ENCODE measurements at regions not wholly inside any gene's neighbourhood (a gene's known extent, or its start where the extent isn't known, plus 50 kb on each side); places are given as distances from the start of the nearest gene placed in this dataset.

- Histone ChIP-seq H3K36me3 (no peaks in the 10 kb centered on the region), H3K27ac (no peak overlapping the region), H3K27me3 (no peaks in the 10 kb centered on the region), H3K4me1 (no peaks in the 10 kb centered on the region), H3K9me3 (no peaks in the 10 kb centered on the region), H3K4me3 (no peak overlapping the region)
- intact Hi-C loops (cut with DNase I), result no loop called here
- TF ChIP-seq EP300 (IDR thresholded peaks at IDR 0.05) (no peak), POLR2A (IDR thresholded peaks at IDR 0.05) (no peak), POLR2AphosphoS5 (IDR thresholded peaks at IDR 0.05) (no peak), CTCF (IDR thresholded peaks at IDR 0.05) (no peak)
- 52 to 57% methylated on average over 4 of the region's 4 CpGs for WGBS, 2 donors
- DNase-seq, result no peak
Measured at GRCh38 chr15:66955001-66955516, 110.3 kb upstream of the SMAD3 start.

GRCh38 chr15:66955871-66956585, 109.4 kb upstream of the SMAD3 start:
- Histone ChIP-seq H3K9me3 (no peaks in the 10 kb centered on the region), H3K36me3 (no peaks in the 10 kb centered on the region), H3K4me1 (no peaks in the 10 kb centered on the region), H3K4me3 (no peak overlapping the region), H3K27me3 (no peaks in the 10 kb centered on the region), H3K27ac (no peak overlapping the region)
- 84 to 86% methylated on average over 2 of the region's 2 CpGs for WGBS, 2 donors
- no peak for DNase-seq
- TF ChIP-seq CTCF (IDR thresholded peaks at IDR 0.05), result no peak
- TF ChIP-seq POLR2AphosphoS5 (IDR thresholded peaks at IDR 0.05), result no peak
- no peak for TF ChIP-seq EP300 (IDR thresholded peaks at IDR 0.05)
- TF ChIP-seq POLR2A (IDR thresholded peaks at IDR 0.05), result no peak
- intact Hi-C loops (cut with DNase I), result no loop called here

- Histone ChIP-seq H3K9me3 (no peaks in the 10 kb centered on the region), H3K4me1 (no peaks in the 10 kb centered on the region), H3K36me3 (no peaks in the 10 kb centered on the region), H3K27me3 (no peaks in the 10 kb centered on the region), H3K27ac (no peak overlapping the region), H3K4me3 (no peak overlapping the region)
- intact Hi-C loops (cut with DNase I), result no loop called here
- no peak for DNase-seq
- TF ChIP-seq CTCF (IDR thresholded peaks at IDR 0.05), result no peak
- no peak for TF ChIP-seq POLR2AphosphoS5 (IDR thresholded peaks at IDR 0.05)
- no peak for TF ChIP-seq POLR2A (IDR thresholded peaks at IDR 0.05)
- no peak for TF ChIP-seq EP300 (IDR thresholded peaks at IDR 0.05)
- 93 to 94% methylated on average over 9 of the region's 9 CpGs for WGBS, 2 donors
Measured at GRCh38 chr15:66956672-66957430, 108.6 kb upstream of the SMAD3 start.

- Histone ChIP-seq H3K9me3 (no peaks in the 10 kb centered on the region), H3K4me3 (no peak overlapping the region), H3K27me3 (no peaks in the 10 kb centered on the region), H3K4me1 (no peaks in the 10 kb centered on the region), H3K27ac (no peak overlapping the region), H3K36me3 (no peaks in the 10 kb centered on the region)
- TF ChIP-seq POLR2AphosphoS5 (IDR thresholded peaks at IDR 0.05) (no peak), POLR2A (IDR thresholded peaks at IDR 0.05) (no peak), CTCF (IDR thresholded peaks at IDR 0.05) (no peak), EP300 (IDR thresholded peaks at IDR 0.05) (no peak)
- no peak for DNase-seq
- WGBS, 2 donors, result 73 to 92% methylated on average over 1 of the region's 1 CpG
- intact Hi-C loops (cut with DNase I), result no loop called here
Measured at GRCh38 chr15:66957431-66957720, 108.0 kb upstream of the SMAD3 start.
